Left lobe of liver (tissue), 2 donors: ENCODE measurements at regions not wholly inside any gene's neighbourhood (a gene's known extent, or its start where the extent isn't known, plus 50 kb on each side); places are given as distances from the start of the nearest gene placed in this dataset.
"Not testable (repeated sequence)": the region's sequence is repeated elsewhere in the genome, so short reads cannot be mapped to it uniquely, and the experiment has no call there.

ENCODE experiments used
- ATAC-seq: fragments of 200-7000 bp; cut with Tn5 transposase; one replicate; pipeline ENCODE4 v1.9.1; 2020; ENCODE audit warnings: mild to moderate bottlenecking, moderate library complexity
- DNase-seq: peaks from one replicate; pipeline ENCODE4 v3.0.0-alpha.2; 2020; ENCODE audit warnings: low spot score
- donor health status: DM: no; HTN: no; CAD: no; lungs with moderate emphysema.
- donor health status: DM: no; HTN: yes; CAD: no.

GRCh38 chr1:73310797-73311381 is 887.1 kb downstream of the LRRIQ3 start:
- ATAC-seq (no peak), DNase-seq (no peak)

GRCh38 chr1:73306899-73307555 is 890.9 kb downstream of the LRRIQ3 start:
- no peak for DNase-seq
- ATAC-seq: peak; percentile 76

- DNase-seq (no peak), ATAC-seq (no peak)
These were observed 924.1 kb downstream of the LRRIQ3 start for GRCh38 chr1:73273886-73274285.

DNA sequence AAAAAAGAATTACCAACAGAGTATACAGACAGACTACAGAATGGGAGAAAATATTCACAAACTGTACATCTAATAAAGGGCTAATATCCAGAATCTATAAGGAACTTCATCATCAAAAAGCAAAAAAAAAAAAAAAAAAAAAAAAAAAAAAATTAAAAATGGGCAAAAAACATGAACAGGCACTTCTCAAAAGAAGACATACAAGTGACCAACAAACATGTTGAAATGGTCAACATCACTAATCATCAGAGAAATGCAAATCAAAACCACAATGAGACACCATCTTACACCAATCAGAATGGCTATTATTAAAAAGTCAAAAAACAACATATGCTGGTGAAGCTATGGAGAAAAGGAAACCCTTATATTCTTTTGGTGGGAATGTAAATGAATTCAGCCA is 952.8 kb downstream of the LRRIQ3 start:
- ATAC-seq, DNase-seq: not testable (repeated sequence)

- DNase-seq (no peak), ATAC-seq (no peak)
These were observed 936.7 kb upstream of the NEGR1 start for GRCh38 chr1:73218995-73219546.

- ATAC-seq (no peak), DNase-seq (no peak)
These were observed 923.1 kb upstream of the NEGR1 start for GRCh38 chr1:73205294-73205973.

DNA sequence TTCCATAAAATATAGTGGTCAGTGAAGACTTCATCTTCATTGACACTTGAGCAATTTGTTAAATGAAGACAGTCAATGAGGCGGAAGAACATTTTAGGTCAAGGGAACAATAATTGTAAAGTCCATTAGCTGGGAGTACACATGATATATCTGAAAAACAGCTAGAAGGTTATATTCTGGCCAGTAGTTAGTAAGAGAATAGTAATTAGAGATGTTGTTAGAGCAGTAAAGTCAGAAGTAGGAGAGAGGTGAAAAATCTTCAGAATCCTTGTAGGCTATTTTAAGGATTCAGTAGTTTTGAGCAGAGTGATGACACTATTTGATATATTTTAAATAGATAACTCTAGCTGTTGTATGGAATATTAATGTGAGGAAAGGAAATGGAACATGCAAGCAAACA is 915.6 kb upstream of the NEGR1 start:
- DNase-seq (no peak), ATAC-seq (no peak)

- ATAC-seq (no peak), DNase-seq (no peak)
These were observed 912.6 kb upstream of the NEGR1 start for GRCh38 chr1:73194965-73195364.

DNA sequence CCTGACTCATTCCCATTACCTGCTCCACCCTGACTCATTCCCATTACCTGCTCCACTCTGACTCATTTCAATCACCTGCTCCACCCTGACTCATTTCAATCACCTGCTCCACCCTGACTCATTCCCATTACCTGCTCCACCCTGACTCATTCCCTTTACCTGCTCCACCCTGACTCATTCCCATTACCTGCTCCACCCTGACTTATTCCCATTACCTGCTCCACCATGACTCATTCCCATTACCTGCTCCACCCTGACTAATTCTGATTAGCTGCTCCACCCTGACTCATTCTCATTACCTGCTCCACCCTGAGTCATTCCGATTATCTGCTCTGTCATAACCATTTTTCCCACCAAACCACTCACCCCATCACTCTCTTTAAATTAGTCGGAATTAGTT is 901.2 kb upstream of the NEGR1 start:
- not testable (repeated sequence) for DNase-seq, ATAC-seq

- no peak for DNase-seq
- ATAC-seq: no peak
These were observed 898.8 kb upstream of the NEGR1 start for GRCh38 chr1:73181190-73181540.

GRCh38 chr1:73180397-73181189 is 898.3 kb upstream of the NEGR1 start:
- ATAC-seq (no peak), DNase-seq (no peak)

DNA sequence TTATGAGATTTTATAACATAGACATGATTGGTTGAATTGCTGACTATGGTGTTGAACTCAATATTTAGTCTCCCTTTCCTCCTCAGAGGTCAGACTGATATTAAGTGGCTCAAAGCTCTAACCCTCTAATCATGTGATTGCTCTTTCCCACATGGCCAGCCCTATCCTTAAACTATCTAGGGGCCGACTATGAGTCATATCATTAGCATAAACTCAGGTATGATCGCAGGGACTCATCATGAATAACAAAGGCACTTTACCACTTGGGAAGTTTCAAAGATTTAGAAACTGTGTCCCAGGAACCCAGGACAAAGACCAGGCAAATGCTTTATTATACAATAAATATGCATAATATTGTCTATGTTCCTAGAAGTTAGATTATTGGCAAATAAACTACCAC is 894.6 kb upstream of the NEGR1 start:
- ATAC-seq (no peak), DNase-seq (no peak)

- ATAC-seq: no peak
- no peak for DNase-seq
These were observed 884.8 kb upstream of the NEGR1 start for GRCh38 chr1:73167009-73167657.

GRCh38 chr1:73162564-73162963 is 880.2 kb upstream of the NEGR1 start:
- ATAC-seq (no peak), DNase-seq (no peak)

GRCh38 chr1:73161418-73161817 is 879.1 kb upstream of the NEGR1 start:
- DNase-seq (no peak), ATAC-seq (no peak)

DNA sequence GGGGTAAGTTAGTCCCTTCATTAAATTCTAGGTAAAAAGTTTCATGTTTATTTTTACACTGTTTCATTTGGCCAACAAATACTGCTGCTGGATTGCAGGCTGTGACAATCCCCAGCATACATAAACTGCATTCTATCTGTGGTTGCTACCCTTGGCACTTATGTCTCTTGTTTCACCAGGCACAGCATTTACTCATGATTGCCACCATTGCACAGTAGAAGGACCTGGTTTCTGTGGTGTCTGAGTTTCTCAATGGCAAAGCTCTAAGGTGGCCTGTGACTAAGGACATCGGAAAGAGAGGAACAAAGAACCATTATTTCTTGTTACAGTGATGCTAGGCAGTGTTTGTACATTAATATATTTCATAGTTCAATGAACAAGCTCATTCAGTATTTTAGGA is 878.4 kb upstream of the NEGR1 start:
- no peak for DNase-seq
- ATAC-seq: no peak

DNA sequence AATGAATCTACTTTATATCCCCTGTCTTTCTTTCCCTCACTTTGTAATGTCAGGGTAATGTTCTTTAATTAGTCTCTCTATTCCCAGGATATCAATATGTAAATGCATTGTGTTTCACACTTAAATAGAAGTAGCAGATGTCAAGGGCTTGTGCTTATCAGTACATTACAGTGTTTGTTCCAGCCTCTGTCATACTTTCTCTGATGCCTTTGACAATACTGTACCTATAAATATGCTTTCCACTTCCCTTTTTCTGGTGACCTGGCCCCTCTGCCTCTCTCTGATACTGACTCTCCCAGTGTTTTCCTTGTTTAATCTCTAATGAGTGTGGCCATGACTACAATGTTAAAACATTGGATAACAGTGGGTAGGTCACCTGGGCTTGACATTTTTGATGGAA is 862.0 kb upstream of the NEGR1 start:
- DNase-seq (no peak), ATAC-seq (no peak)

DNA sequence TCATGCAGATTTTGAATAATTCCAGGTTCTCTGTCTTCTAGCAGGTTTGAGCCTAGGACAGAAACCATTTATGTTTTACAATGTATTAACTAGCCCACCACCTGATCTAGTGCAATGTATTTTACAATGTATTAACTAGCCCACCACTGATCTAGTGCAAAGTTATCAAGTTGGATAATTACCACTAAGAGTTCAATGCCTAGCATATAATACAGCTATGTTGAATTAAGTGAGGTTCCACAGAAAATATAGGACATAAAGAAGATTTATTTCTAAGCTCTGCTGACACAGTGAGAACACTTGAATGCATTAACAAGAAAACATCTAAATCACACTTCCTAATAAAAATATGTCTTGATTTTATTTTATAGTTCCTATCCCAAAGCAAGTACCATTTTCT is 854.6 kb upstream of the NEGR1 start:
- no peak for ATAC-seq
- DNase-seq: no peak

DNA sequence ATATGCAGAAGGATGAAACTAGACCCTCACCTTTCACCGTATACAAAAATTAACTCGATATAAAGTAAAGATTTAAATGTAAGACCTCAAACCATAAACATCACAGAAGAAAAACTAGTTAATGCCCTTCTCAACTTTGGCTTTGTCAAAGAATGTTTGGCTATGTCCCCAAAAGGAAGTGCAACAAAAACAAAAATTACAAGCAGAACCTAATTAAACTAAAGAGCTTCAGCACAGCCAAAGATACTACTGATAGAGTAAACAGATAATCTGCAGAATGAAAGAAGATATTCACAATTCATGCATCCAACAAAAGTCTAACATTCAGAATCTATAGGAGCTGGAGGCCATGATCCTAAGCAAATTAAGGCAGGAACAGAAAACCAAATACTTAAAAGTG is 824.6 kb upstream of the NEGR1 start:
- no peak for ATAC-seq
- no peak for DNase-seq

DNA sequence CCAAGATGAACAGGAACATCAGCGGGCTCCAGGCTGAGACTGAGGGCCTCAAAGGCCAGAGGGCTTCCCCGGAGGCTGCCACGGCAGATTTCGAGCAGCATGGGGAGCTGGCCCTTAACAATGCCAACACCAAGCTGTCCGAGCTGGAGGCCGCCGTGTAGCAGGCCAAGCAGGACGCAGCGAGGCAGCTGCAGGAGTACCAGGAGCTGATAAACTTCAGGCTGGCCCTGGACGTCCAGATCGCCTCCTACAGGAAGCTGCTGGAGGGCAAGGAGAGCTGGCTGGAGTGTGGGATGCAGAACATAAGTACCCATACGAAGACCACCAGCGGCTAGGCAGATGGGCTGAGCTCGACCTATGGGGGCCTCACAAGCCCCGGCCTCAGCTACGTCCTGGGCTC is 823.4 kb upstream of the NEGR1 start:
- ATAC-seq (no peak), DNase-seq (no peak)

- no peak for ATAC-seq
These were observed 822.4 kb upstream of the NEGR1 start for GRCh38 chr1:73104749-73105148.

More at GRCh38 chr1:73104749-73105148, 822.4 kb upstream of the NEGR1 start:
- DNase-seq: no peak
